ENCODE measurements at regions not wholly inside any gene's neighbourhood (a gene's known extent, or its start where the extent isn't known, plus 50 kb on each side); places are given as distances from the start of the nearest gene placed in this dataset.
"Not testable (repeated sequence)": the region's sequence is repeated elsewhere in the genome, so short reads cannot be mapped to it uniquely, and the experiment has no call there.

DNA sequence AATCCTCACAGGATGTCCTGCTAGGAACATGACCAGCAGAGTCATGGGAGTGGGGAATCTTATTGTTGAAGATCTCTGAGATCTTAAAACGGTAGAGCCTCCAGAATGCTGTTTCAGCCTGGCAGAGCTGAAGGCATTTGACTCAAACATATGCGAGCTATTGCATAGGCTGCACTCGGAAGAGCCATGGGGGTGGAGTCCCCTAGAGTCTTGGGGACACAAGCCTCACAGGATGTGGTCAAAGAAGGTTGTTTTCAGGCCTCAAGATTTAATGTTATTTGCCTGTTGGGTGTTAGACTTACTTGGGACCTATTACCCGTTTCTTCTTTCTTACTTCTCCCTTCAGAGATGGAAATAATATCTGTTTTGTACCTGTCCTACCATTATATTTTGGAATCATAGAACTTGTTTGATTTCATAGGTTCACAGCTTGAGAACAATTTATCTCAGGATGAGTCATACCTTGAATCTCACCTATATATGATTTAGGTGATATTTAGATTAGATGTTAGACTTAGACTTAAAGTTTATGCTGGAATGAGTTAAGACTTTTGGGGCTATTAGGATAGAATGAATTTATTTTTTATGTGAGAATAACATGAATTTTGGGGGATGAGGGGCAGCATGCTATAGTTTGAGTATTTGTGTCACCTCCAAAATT, 172.2 kb upstream of the ATP2B1 start:
- no peak for DNase-seq (ENCODE audit: low read depth in 4 of 4, low spot score in 3 of 4)

DNA sequence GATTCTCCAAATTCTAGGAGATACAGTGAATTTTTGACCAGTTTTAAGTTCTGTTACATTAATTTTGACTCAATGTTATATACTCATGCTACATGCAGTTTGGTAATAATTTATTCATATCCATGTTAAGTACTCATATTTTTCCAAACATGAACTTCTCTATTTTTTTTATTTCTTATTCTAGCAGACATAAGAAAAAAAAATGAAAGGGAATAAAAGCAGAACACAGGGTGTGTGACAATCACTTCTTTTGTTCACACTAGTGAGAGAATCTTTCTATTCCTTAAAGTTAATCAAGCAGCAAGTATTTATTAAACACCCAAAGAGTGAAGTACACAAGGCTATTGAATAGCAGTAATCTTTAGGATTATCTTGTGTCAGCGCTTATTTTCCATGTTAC, 171.1 kb upstream of the ATP2B1 start:
- DNase-seq (ENCODE audit: low read depth in 4 of 4, low spot score in 3 of 4): no peak

DNA sequence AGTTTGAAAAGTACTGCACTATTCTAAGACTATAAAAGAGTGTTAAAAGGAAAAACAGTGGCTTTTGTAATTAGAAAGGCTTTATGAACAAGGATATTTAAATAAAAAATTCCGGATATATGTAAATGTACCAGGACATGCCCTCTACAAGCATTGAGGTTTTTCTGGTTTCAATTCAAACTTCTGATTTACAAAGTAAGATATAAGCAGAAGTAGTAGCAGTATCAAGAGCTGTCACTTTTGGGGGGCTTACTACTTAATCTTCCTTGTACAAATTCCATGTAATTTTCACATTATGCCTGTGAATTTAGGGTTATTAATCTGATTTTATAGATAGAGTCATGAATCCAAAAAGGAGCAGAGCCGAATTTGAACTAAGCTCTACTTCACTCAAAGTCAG, 170.3 kb upstream of the ATP2B1 start:
- no peak for DNase-seq (ENCODE audit: low read depth in 4 of 4, low spot score in 3 of 4)

DNA sequence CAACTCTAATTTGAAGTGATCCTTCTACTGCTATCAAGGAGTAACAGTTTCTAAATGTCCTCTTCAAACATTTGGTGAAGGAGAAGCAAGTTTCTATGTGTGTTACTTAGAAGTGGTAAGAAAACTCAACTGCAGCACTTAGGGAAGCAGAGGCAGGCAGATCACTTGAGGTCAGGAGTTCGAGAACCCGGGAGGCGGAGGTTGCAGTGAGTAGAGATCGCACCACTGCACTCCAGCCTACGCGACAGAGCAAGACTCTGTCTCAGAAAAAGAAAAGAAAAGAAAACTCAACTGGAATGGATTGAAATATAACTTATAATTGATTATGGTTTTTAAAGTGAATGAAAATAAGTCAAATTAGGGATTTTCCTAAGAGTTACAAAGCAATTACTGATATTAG, 169.7 kb upstream of the ATP2B1 start:
- no peak for DNase-seq (ENCODE audit: low read depth in 4 of 4, low spot score in 3 of 4)

DNA sequence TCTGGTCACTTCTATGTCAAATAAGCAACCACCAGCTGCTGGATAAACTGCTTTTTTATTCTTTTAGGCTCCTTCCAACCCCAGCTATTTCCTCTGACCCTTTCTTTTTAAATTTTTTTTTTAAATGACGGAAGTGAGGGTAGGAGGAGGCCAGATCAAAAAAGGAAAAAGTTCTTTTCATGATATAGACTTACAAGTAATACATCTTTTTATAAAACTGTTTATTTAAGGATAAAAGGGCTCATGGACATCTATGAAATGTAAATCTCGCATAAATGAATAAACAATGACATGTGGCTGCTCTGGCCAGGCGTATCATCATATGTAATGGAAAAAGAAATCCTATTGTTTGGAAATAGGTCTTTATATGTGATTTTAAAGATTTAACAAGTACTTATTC, 169.0 kb upstream of the ATP2B1 start:
- DNase-seq (ENCODE audit: low read depth in 4 of 4, low spot score in 3 of 4): no peak

DNA sequence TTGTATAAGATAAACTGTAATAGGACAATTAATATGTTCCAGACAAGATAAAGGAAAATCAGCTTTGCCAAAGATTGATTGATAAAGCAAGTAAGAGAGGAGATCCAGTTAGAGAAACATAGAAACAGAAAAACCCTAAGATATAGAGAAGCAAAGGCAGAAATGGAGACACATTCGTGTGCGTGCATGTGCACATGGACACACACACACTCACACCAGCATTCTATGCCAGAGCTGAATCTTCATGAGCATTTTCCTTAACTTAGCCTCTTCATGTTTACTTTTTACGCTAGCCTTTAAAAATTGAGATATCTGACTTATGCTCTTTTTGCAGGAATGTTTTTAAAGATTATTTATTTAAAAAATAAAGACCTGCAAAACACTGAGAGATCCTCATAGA, 168.5 kb upstream of the ATP2B1 start:
- DNase-seq (ENCODE audit: low read depth in 4 of 4, low spot score in 3 of 4): no peak

DNA sequence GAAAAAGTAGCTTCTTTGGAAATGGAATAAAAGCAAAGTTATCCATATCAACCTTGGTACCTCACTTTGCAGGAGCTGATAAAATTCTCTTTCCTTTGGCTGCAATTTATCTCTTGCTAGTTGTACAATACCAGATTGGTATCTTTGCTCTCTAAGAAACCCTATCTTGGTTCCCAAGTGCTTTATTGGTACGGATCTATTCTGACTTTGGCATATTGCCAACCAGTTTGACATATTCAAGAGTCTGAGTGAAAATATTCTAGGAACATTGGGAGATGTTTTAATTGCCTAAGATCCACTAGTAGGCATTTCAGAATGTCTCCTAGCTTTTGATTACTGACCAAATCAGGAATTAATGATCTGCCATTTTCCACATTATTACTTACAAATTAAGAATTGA, 167.2 kb upstream of the ATP2B1 start:
- no peak for DNase-seq (ENCODE audit: low read depth in 4 of 4, low spot score in 3 of 4)

DNA sequence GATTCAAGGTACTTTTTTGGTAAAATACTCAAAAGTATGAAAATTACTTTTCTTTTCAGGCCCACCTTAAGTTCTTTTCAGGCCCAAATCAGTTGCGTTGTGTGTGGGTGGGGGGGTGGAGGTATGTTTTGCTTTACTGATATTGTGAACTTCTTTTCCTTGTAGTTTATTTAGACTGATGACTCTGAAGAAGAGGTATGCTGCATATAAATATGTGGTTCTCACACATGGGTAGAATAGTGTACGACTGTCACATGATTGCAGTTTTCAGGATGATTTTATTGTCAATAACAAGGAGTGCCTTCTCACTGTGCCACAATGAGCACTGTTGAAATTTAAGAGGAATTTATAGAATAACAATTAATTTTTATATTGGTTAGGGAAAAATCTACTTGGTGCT, 166.6 kb upstream of the ATP2B1 start:
- DNase-seq (ENCODE audit: low read depth in 4 of 4, low spot score in 3 of 4): no peak

DNA sequence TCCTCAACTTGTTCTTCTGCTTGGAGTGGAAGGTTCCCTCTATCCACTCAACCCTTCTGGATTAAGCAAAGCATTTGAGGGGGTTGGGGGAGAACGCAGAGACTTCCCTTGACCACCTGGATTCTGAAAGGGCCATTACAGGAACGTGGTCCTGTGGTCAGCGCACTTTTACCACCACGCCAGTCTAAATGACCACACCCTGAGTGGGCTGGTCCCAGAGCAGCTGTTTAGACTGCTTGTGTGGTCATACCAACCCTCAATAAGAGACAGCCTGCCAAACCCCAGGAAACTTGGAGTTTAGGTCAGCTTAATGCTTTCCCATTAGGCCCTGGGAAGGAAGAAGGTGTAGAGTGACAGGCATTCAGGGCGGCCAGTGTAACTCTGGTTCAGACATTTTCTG, 165.5 kb upstream of the ATP2B1 start:
- DNase-seq (ENCODE audit: low read depth in 4 of 4, low spot score in 3 of 4): no peak

DNA sequence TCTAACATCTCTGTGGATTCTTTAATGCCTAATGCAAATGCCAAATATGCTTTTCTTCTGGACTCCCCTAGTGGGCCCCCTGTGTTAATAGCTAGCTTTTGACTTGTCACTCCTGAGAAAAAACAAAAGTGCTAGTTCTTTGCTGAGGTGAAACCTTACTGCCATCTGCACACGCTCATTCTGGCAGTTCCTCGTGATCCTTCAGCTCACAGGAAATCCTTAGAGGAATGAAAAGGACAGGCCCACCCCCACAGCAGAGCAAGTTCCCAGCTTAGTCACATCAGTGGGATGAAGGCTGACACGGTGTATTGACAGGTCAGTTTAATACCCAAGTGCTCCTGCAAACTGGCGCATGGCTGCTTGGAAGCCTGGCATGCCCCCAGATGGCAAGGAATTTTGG, 165.1 kb upstream of the ATP2B1 start:
- no peak for DNase-seq (ENCODE audit: low read depth in 4 of 4, low spot score in 3 of 4)

DNA sequence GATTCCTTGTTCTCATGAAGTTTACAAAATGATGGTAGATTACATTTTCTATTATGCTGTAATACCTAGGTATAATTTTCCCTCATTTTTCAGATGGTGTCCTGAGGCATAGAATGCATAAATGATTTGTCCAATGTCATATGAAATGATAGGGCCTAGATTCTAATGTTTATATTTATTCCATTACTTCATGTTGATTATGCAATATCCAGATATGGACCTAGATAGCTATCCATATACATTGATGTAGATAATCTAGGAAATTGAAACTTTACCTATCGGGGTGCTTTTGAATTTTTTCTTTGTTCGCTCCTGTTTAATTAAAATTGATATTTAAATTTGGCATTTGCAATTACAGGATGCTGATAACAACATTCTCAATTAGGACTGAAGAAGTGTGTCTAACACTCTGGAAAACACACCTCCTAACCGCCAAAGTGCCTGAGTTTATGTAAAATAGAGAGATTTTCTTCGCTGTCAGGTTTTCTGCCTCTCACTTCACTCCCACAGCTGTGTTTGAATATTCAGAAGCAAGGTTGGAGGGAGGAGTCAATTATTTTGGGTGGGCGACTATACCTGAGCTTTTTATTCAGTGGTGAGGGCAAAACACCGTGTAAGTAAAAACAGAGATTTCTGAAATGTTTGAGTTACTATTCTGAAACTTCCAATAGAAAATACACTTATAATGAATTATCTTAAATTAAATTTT, 164.4 kb upstream of the ATP2B1 start:
- no peak for DNase-seq (ENCODE audit: low read depth in 4 of 4, low spot score in 3 of 4)

DNA sequence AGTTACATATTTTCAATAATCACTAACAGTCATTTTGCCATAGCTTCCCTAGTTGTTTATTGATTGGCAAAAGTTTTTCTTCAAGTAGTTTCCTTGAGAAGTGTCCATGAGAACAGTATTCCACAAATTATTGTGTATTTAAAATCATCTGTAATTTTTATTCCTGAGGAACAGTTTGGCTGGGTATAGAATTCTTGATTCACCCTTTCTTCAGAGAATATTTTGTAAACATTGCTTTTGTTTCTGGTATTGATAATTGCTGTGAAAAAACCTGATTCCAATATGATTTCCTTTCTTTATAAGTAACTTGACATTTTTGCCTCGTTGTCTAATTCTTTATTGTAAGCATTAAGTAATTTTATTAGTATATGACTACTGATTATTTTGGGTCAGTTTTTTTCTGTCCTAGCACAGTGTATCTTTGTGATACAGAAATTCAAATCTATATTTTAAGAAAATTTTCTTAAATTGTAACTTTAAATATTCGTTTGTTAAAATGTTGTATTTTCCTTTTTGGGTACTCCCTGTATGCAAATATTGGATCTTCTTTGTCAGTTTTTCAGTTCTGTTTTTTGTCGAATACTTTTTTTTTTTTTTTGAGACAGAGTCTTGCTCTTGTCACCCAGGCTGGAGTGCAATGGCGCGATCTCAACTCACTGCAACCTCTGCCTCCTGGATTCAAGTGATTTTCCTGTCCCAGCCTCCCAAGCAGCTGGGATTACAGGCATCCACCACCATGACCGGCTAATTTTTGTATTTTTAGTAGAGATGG, 162.0 kb upstream of the ATP2B1 start:
- no peak for DNase-seq (ENCODE audit: low read depth in 4 of 4, low spot score in 3 of 4)

DNA sequence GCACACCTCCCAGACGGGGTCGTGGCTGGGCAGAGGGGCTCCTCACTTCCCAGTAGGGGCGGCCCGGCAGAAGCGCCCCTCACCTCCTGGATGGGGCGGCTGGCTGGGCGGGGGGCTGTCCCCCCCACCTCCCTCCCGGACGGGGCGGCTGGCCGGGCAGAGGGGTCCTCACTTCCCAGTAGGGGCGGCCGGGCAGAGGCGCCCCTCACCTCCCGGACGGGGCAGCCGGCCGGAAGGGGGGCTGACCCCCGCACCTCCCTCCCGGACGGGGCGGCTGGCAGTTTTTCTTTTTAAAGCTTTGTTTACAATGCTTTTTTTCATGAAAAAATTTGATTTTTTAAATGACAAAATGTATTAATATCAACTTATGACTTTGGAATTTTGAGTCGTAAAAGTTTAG, 159.0 kb upstream of the ATP2B1 start:
- DNase-seq (ENCODE audit: low read depth in 4 of 4, low spot score in 3 of 4): not testable (repeated sequence)

DNA sequence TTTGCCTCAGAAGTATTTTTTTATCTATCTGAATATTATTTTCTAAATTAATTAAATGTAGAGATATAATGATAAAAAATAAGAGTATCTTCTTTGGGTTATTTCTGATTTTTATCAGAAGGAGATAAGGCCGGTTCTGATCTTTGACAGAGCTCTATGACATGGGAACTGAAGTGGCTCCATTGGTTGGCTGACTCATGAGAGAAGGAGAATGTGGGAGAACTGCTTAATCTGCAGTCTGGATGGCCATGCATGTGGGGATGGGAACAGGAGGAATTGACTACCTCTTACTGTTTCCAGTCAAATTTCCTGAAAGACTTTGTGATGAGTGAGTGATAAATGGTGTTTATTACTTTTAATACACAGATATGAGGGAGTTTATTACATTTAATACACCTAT, 155.8 kb upstream of the ATP2B1 start:
- no peak for DNase-seq (ENCODE audit: low read depth in 4 of 4, low spot score in 3 of 4)

DNA sequence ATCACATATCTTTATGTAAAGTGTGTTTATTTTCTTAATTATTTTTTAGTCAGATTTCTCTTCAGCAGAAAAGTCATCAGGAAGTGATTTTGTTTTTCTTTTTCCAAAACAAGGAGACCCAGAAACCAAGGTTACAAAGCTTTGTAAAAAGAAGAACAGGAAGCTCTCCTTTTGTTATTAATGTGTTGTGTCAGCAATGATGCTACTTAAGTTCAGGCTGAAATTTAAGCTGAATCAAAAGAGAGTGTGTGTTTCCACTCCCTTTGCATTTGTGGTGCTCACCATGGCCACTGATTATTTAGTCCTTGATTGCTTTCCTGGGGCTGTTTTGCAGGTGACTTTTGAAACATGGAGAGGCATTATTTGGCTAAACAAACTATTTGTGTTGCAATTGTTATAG, 155.3 kb upstream of the ATP2B1 start:
- DNase-seq (ENCODE audit: low read depth in 4 of 4, low spot score in 3 of 4): no peak

DNA sequence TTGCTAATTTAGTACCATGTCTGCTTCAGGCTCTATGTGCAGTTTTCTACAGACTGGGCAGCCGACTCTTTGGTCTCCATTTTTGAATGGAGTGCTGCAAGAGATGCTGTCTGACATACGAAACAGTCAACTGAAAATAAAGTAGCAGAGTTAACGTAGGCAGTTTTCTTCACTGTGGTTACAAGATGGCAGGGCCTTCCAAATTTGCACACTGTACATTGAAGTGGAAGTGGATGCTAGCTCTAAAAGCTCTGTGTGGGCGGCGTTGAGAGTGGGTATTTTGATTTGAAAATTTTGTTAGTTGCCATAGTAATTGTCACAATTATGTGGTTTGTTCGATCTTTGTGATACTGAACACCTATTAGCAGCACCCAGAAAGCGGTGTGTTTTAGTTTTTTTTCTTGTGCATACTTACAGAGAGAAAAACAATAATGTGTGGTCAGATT, 154.9 kb upstream of the ATP2B1 start:
- no peak for DNase-seq (ENCODE audit: low read depth in 4 of 4, low spot score in 3 of 4)

DNA sequence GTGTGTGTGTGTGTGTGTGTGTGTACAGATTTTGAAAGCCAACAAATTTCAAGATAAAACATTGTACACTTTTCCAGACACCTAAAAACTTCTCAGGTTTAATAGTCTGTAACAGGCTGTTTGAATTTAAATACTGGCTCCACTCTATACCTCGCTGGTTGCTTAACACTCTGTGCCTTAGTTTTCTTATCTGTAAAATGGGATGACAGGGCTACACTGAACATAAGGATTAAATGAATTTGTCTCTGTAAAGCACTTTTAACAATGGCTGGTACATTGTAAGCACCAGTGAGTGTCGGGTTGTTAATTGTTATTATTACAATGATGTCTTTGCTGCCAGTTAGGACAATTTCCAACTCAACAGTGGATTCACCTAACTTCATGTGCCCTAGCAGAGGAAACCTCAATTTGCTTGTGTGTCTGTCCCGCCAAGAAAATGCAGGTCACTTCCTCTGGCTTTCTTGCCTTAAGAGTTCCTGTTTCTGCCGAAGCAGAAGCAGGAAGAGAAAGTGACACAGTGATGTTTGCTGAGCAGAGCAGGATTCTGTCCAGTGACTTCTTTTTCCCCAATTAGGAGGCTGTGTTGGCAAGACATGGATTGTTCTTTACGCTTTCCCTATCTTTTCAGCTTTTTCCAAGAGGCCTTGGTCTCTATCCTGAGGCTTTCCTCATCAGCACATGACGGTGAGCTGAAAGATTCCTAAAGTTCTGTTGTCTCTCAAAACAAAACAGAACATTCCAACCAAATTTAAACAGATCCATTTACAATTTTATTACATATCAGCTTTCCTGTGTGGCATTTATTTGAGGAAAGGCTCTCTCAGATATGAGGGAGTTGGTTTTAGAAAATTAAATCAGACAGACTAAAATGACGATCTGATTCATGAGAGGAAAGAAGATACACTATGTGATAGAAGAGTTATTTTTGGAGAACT, 154.1 kb upstream of the ATP2B1 start:
- no peak for DNase-seq (ENCODE audit: low read depth in 4 of 4, low spot score in 3 of 4)

DNA sequence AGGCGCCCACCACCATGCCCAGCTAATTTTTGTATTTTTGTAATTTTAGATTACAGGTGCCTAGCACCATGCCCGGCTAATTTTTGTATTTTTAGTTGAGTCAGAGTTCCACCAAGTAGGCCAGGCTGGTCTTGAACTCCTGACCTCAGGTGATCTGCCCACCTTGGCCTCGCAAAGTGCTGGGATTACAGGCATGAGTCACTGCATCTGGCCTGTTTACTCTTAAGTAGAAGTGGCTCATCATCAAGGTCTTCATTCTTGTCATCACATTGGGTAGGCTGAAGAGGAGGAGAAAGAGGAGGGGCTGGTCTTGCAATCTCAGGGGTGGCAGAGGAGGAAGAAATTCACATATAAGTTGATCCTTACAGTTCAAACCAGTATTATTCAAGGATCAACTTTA, 152.4 kb upstream of the ATP2B1 start:
- DNase-seq (ENCODE audit: low read depth in 4 of 4, low spot score in 3 of 4): no peak

DNA sequence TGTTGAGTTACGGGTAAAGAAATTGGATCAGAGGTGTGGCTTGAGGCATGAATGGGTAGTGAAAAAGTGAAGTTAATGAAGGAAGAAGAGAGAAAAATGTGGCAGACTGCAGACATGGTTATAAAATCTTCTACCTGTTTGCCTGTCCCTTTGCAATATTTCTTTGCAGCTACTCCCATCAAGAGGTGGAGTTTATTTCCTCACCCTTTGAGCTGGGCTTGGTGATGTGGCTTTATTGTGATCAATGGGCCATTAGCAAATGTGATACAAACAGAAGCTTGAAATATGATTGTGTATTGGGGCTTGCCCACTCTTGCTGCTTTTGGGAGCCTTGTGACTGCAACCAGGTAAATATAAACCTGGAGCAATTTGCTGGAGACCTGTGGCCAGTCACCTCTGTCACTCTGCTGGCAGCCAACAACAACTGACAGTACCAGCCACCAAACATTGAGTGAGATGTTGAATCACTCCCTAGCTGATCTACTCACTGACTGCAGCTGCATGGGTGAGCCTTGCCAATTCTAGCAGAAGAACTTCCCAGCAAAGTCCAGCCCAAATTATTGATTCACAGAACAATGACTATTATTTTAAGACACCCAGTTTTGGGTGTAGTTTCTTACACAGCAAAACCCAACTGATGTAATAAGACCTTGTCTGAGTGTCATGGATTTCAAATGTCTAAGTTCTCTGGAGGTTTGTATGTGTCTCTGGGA, 151.0 kb upstream of the ATP2B1 start:
- no peak for DNase-seq (ENCODE audit: low read depth in 4 of 4, low spot score in 3 of 4)

DNA sequence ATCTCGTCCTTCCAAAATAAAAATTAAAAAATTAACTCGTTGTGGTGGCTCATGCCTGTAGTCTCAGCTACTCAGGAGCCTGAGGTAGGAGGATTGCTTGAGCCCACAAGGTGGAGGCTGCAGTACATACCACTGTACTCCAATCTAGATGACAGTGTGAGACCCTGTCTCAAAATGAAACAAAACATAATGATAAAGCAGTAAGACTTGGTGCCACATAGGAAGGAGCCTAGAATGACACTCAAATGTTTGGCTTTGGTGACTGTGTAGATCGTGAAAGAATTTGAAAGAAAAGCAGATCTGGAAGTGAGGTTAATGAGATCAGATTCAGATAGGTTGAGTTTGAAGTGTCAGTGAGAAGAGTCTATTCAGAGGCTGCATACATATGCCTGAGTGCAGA, 150.1 kb upstream of the ATP2B1 start:
- DNase-seq (ENCODE audit: low read depth in 4 of 4, low spot score in 3 of 4): no peak
